H9 (cell line): ENCODE measurements at regions not wholly inside any gene's neighbourhood (a gene's known extent, or its start where the extent isn't known, plus 50 kb on each side); places are given as distances from the start of the nearest gene placed in this dataset.

Experiments used
- DNase-seq: peaks from one replicate; pipeline ENCODE4 v3.0.0-alpha.2; 2017
- H2AFZ ChIP-seq: one replicate; pipeline ENCODE4 v1.6.1; 2013; ENCODE audit warnings: mild to moderate bottlenecking, low read length, control low read depth, moderate library complexity
- H2AK5ac ChIP-seq: 2 replicates; pipeline ENCODE4 v1.6.1; 2013; ENCODE audit warnings: low read length, control low read depth, mixed read lengths; ENCODE audit not compliant: insufficient read length
- H2BK120ac ChIP-seq: one replicate; pipeline ENCODE4 v1.6.1; 2013; ENCODE audit warnings: low read depth, mild to moderate bottlenecking, low read length, control low read depth, inconsistent platforms; ENCODE audit not compliant: poor library complexity, severe bottlenecking
- H2BK12ac ChIP-seq: 2 replicates; pipeline ENCODE4 v1.6.1; 2013; ENCODE audit warnings: low read length, control low read depth, mixed read lengths, low read depth; ENCODE audit not compliant: insufficient read length
- H2BK15ac ChIP-seq: 2 replicates; pipeline ENCODE4 v1.6.1; 2013; ENCODE audit warnings: low read depth, low read length, control low read depth
- H2BK20ac ChIP-seq: one replicate; pipeline ENCODE4 v1.6.1; 2013; ENCODE audit warnings: low read depth, mild to moderate bottlenecking, low read length, control low read depth, inconsistent platforms; ENCODE audit not compliant: poor library complexity, severe bottlenecking
- H2BK5ac ChIP-seq: 2 replicates; pipeline ENCODE4 v1.6.1; 2013; ENCODE audit warnings: low read length, control low read depth, mixed read lengths; ENCODE audit not compliant: insufficient read length
- H3K14ac ChIP-seq: 2 replicates; pipeline ENCODE4 v1.6.1; 2013; ENCODE audit warnings: low read length, control low read depth; ENCODE audit not compliant: insufficient read depth
- H3K18ac ChIP-seq: 2 replicates; pipeline ENCODE4 v1.6.1; 2013; ENCODE audit warnings: low read depth, mild to moderate bottlenecking, mixed read lengths, low read length, control low read depth; ENCODE audit not compliant: insufficient read length
- H3K23ac ChIP-seq: 2 replicates; pipeline ENCODE4 v1.6.1; 2013; ENCODE audit warnings: low read length, control low read depth, mixed read lengths, low read depth; ENCODE audit not compliant: insufficient read length
- H3K23me2 ChIP-seq: 2 replicates; pipeline ENCODE4 v1.6.1; 2013; ENCODE audit warnings: low read depth, mild to moderate bottlenecking, mixed read lengths, low read length, control low read depth; ENCODE audit not compliant: insufficient read length, poor library complexity, severe bottlenecking
- H3K27ac ChIP-seq: 2 replicates; pipeline ENCODE4 v1.5.1; 2013; ENCODE audit warnings: low read length, control low read depth, mixed read lengths, low read depth; ENCODE audit not compliant: insufficient read length
- H3K27me3 ChIP-seq: 2 replicates; pipeline ENCODE4 v1.6.1; 2013; ENCODE audit warnings: low read length, control low read depth, inconsistent platforms; ENCODE audit not compliant: insufficient read depth
- H3K4ac ChIP-seq: 2 replicates; pipeline ENCODE4 v1.6.1; 2013; ENCODE audit warnings: low read depth, mild to moderate bottlenecking, control low read depth, inconsistent platforms, low read length, moderate library complexity
- H3K4me1 ChIP-seq: 2 replicates; pipeline ENCODE4 v1.6.1; 2013; ENCODE audit warnings: low read length, control low read depth, inconsistent platforms; ENCODE audit not compliant: insufficient read depth
- H3K4me2 ChIP-seq: 2 replicates; pipeline ENCODE4 v1.6.1; 2013; ENCODE audit warnings: low read length, control low read depth, mixed read lengths; ENCODE audit not compliant: insufficient read length, insufficient read depth
- H3K56ac ChIP-seq: 2 replicates; pipeline ENCODE4 v1.6.1; 2013; ENCODE audit warnings: low read depth, mild to moderate bottlenecking, mixed read lengths, low read length, control low read depth; ENCODE audit not compliant: insufficient read length
- H3K79me1 ChIP-seq: 2 replicates; pipeline ENCODE4 v1.6.1; 2013; ENCODE audit warnings: low read depth, mild to moderate bottlenecking, moderate library complexity, low read length, control low read depth, inconsistent platforms; ENCODE audit not compliant: insufficient read depth, poor library complexity, severe bottlenecking
- H3K79me2 ChIP-seq: 2 replicates; pipeline ENCODE4 v1.6.1; 2013; ENCODE audit warnings: low read length, control low read depth, inconsistent platforms; ENCODE audit not compliant: insufficient read depth
- H3K9ac ChIP-seq: 2 replicates; pipeline ENCODE4 v1.6.1; 2013; ENCODE audit warnings: low read length, control low read depth, mixed read lengths; ENCODE audit not compliant: insufficient read length; ENCODE audit errors: extremely low read depth
- H3K9me3 ChIP-seq: one replicate; pipeline ENCODE4 v1.6.1; 2013; ENCODE audit warnings: low read depth, low read length, inconsistent platforms; ENCODE audit not compliant: control insufficient read depth
- H3T11ph ChIP-seq: one replicate; pipeline ENCODE4 v1.6.1; 2013; ENCODE audit warnings: mild to moderate bottlenecking, low read length, control low read depth, inconsistent platforms
- H4K20me1 ChIP-seq: one replicate; pipeline ENCODE4 v1.6.1; 2013; ENCODE audit not compliant: control insufficient read depth, insufficient read length, insufficient read depth
- H4K5ac ChIP-seq: 2 replicates; pipeline ENCODE4 v1.6.1; 2013; ENCODE audit warnings: low read depth, mild to moderate bottlenecking, mixed read lengths, low read length, control low read depth; ENCODE audit not compliant: insufficient read length
- H4K8ac ChIP-seq: replicated peaks from 2 replicates; pipeline ENCODE4 v1.6.1; 2013; ENCODE audit warnings: low read length, control low read depth, mixed read lengths, low read depth; ENCODE audit not compliant: insufficient read length
- H4K91ac ChIP-seq: 2 replicates; pipeline ENCODE4 v1.6.1; 2013; ENCODE audit warnings: low read depth, mild to moderate bottlenecking, moderate library complexity, mixed read lengths, low read length, control low read depth; ENCODE audit not compliant: insufficient read length
- H3K27ac Mint-ChIP-seq, 3 experiments: 2 replicates in 2 of 3; 3 replicates in 1 of 3; pipeline ENCODE4 v1.8.0; 2020 to 2021; ENCODE audit warnings: mixed read lengths in 3 of 3, mild to moderate bottlenecking in 1 of 3, moderate library complexity in 1 of 3
- H3K27me3 Mint-ChIP-seq: 2 replicates; pipeline ENCODE4 v1.8.0; 2021; ENCODE audit warnings: low read depth, mild to moderate bottlenecking, moderate library complexity, mixed read lengths
- H3K36me3 Mint-ChIP-seq, 3 experiments: 2 replicates in 2 of 3; 3 replicates in 1 of 3; pipeline ENCODE4 v1.8.0; 2020 to 2021; ENCODE audit warnings: low read depth in 3 of 3, mixed read lengths in 3 of 3; ENCODE audit not compliant: insufficient read depth in 1 of 3
- H3K4me1 Mint-ChIP-seq, 2 experiments: 2 replicates each; pipeline ENCODE4 v1.8.0; 2020; ENCODE audit warnings: mixed read lengths in 2 of 2
- H3K4me3 Mint-ChIP-seq, 2 experiments: 2 replicates in 1 of 2; 3 replicates in 1 of 2; pipeline ENCODE4 v1.8.0; 2020 to 2021; ENCODE audit warnings: mild to moderate bottlenecking in 2 of 2, mixed read lengths in 2 of 2, moderate library complexity in 1 of 2
- H3K9me3 Mint-ChIP-seq, 2 experiments: 2 replicates in 1 of 2; 3 replicates in 1 of 2; pipeline ENCODE4 v1.8.0; 2020; ENCODE audit warnings: mild to moderate bottlenecking in 2 of 2, mixed read lengths in 2 of 2, moderate library complexity in 1 of 2
- WGBS: extraction: QIAGEN DNeasy Blood & Tissue Kit; methylation state at CpG from one replicate; pipeline ENCODE4 v1.1.7; 2013; ENCODE audit warnings: missing lambda C conversion rate, low lambda C conversion rate, mixed read lengths; ENCODE audit not compliant: insufficient read length; ENCODE audit errors: extremely low coverage; 5-methylcytosine and 5-hydroxymethylcytosine counted together
- TF ChIP-seq, protein P1 (sequence below): fragments of 200-600 bp; sonication (generic); conservative IDR thresholded peaks from 3 replicates; pipeline ENCODE4 v1.8.0; 2021; ENCODE audit warnings: antibody characterized with exemption, mild to moderate bottlenecking

DNA sequence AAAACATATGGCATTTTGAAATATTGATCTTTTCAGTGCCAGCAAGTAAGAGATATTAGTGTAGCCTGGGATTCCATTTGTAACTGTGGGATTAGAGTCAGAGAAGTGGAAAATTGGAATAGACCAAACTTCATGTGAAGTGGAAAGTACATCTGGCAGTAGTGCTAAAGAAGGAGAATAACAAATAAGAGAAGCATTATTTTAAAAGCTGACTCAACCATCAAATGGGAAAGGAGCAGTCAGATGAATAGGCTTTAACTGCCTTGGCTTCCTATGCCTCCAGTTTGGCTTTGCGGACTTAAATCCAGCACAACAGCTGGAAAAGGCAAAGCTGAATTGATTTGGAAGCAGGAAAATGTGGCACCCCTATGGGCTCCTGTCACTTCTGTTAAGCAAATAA, 623.1 kb downstream of the TSN start:
- TF ChIP-seq, protein P1, sequence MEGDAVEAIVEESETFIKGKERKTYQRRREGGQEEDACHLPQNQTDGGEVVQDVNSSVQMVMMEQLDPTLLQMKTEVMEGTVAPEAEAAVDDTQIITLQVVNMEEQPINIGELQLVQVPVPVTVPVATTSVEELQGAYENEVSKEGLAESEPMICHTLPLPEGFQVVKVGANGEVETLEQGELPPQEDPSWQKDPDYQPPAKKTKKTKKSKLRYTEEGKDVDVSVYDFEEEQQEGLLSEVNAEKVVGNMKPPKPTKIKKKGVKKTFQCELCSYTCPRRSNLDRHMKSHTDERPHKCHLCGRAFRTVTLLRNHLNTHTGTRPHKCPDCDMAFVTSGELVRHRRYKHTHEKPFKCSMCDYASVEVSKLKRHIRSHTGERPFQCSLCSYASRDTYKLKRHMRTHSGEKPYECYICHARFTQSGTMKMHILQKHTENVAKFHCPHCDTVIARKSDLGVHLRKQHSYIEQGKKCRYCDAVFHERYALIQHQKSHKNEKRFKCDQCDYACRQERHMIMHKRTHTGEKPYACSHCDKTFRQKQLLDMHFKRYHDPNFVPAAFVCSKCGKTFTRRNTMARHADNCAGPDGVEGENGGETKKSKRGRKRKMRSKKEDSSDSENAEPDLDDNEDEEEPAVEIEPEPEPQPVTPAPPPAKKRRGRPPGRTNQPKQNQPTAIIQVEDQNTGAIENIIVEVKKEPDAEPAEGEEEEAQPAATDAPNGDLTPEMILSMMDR = no peak
- Histone ChIP-seq H2AFZ (no peak overlapping the region), H3K79me1 (no peaks in the 10 kb centered on the region), H2BK15ac (no peak overlapping the region), H4K20me1 (no peaks in the 10 kb centered on the region), H3K18ac (no peak overlapping the region), H3K23me2 (no peaks in the 10 kb centered on the region), H3K79me2 (no peaks in the 10 kb centered on the region), H2BK5ac (no peak overlapping the region), H4K8ac (no peak overlapping the region), H3K4me1 (no peaks in the 10 kb centered on the region), H3K56ac (no peak overlapping the region), H3K14ac (no peak overlapping the region), H3K4me2 (no peak overlapping the region), H3K9ac (no peak overlapping the region), H2BK12ac (no peak overlapping the region), H3T11ph (no peak overlapping the region), H3K27me3 (no peaks in the 10 kb centered on the region), H3K9me3 (no peaks in the 10 kb centered on the region), H3K23ac (no peak overlapping the region), H3K27ac (no peak overlapping the region), H3K4ac (no peak overlapping the region), H2AK5ac (no peak overlapping the region), H4K5ac (no peak overlapping the region), H2BK20ac (no peak overlapping the region), H4K91ac (no peak overlapping the region), H2BK120ac (no peak overlapping the region)
- Mint-ChIP-seq H3K36me3 (no peaks in the 10 kb centered on the region), H3K27ac (no peak overlapping the region), H3K9me3 (no peaks in the 10 kb centered on the region), H3K4me3 (no peak overlapping the region), H3K27me3 (peaks cover 2% of the 10 kb centered on the region; the same call in 1 of the 2 replicates), H3K4me1 (no peaks in the 10 kb centered on the region)
- DNase-seq = no peak
- no CpG with 5 or more reads among the region's 1 CpG for WGBS
